LHCN-M2 (cell line): ENCODE measurements at regions not wholly inside any gene's neighbourhood (a gene's known extent, or its start where the extent isn't known, plus 50 kb on each side); places are given as distances from the start of the nearest gene placed in this dataset.

Experiments
- DNase-seq: peaks from one replicate; pipeline ENCODE4 v3.0.0-alpha.2; 2012; ENCODE audit warnings: low read depth

GRCh38 chr11:28490773-28491382 is 382.7 kb downstream of the METTL15 start:
- no peak for DNase-seq

- DNase-seq, result no peak
Measured at GRCh38 chr11:28488336-28488735, 380.1 kb downstream of the METTL15 start.

GRCh38 chr11:28483072-28483867 is 375.1 kb downstream of the METTL15 start:
- DNase-seq, result no peak

- DNase-seq, result no peak
Measured at GRCh38 chr11:28482666-28483065, 374.5 kb downstream of the METTL15 start.

GRCh38 chr11:28481616-28482480 is 373.7 kb downstream of the METTL15 start:
- DNase-seq, result no peak

- no peak for DNase-seq
Measured at GRCh38 chr11:28480406-28480805, 372.2 kb downstream of the METTL15 start.

- no peak for DNase-seq
Measured at GRCh38 chr11:28476864-28477263, 368.7 kb downstream of the METTL15 start.

- DNase-seq, result no peak
Measured at GRCh38 chr11:28476049-28476448, 367.9 kb downstream of the METTL15 start.

GRCh38 chr11:28472904-28473303 is 364.7 kb downstream of the METTL15 start:
- peak; percentile 54 for DNase-seq

GRCh38 chr11:28471537-28471936 is 363.3 kb downstream of the METTL15 start:
- no peak for DNase-seq

GRCh38 chr11:28470180-28470579 is 362.0 kb downstream of the METTL15 start:
- no peak for DNase-seq

GRCh38 chr11:28466506-28466905 is 358.3 kb downstream of the METTL15 start:
- no peak for DNase-seq

GRCh38 chr11:28464252-28464867 is 356.2 kb downstream of the METTL15 start:
- DNase-seq, result peak; percentile 49

GRCh38 chr11:28463826-28464225 is 355.6 kb downstream of the METTL15 start:
- DNase-seq, result no peak

GRCh38 chr11:28461846-28462245 is 353.7 kb downstream of the METTL15 start:
- no peak for DNase-seq

GRCh38 chr11:28461338-28461737 is 353.1 kb downstream of the METTL15 start:
- DNase-seq, result peak; percentile 20

GRCh38 chr11:28460348-28460747 is 352.2 kb downstream of the METTL15 start:
- DNase-seq, result peak; percentile 11

- no peak for DNase-seq
Measured at GRCh38 chr11:28459912-28460311, 351.7 kb downstream of the METTL15 start.

- DNase-seq, result no peak
Measured at GRCh38 chr11:28457481-28458065, 349.4 kb downstream of the METTL15 start.

GRCh38 chr11:28448186-28448585 is 340.0 kb downstream of the METTL15 start:
- DNase-seq, result no peak

GRCh38 chr11:28447226-28447625 is 339.0 kb downstream of the METTL15 start:
- DNase-seq, result peak; percentile 70
